Heart right ventricle (tissue), 16 donors: ENCODE measurements at regions not wholly inside any gene's neighbourhood (a gene's known extent, or its start where the extent isn't known, plus 50 kb on each side); places are given as distances from the start of the nearest gene placed in this dataset.

Experiments used
- ATAC-seq, 8 donors: fragments of 200-7000 bp; cut with Tn5 transposase; one replicate each; pipeline ENCODE4 v1.9.1; 2020; ENCODE audit warnings: mild to moderate bottlenecking in 8 of 8, moderate library complexity in 8 of 8, moderate number of reproducible peaks in 1 of 8
- DNase-seq, 2 donors: peaks; one replicate each; pipeline ENCODE4 v3.0.0-alpha.2; 2020
- H3K27ac ChIP-seq, 10 donors: fragments of 200-600 bp; sonication (generic) in 2 of 10; one replicate each; pipeline versions ENCODE4 v1.5.0 to v1.8.0; 2020 to 2022; ENCODE audit warnings: mild to moderate bottlenecking in 3 of 10
- H3K27me3 ChIP-seq, 7 donors: fragments of 200-600 bp; one replicate each; pipeline ENCODE4 v1.8.0; 2021 to 2022; ENCODE audit warnings: mild to moderate bottlenecking in 2 of 7
- H3K36me3 ChIP-seq, 9 donors: fragments of 200-600 bp; sonication (generic) in 1 of 9; one replicate each; pipeline versions ENCODE4 v1.5.0 to v1.8.0; 2020 to 2022; ENCODE audit warnings: mild to moderate bottlenecking in 2 of 9
- H3K4me1 ChIP-seq, 9 donors: fragments of 200-600 bp; sonication (generic) in 1 of 9; one replicate each; pipeline versions ENCODE4 v1.5.0 to v1.8.0; 2020 to 2022; ENCODE audit warnings: mild to moderate bottlenecking in 4 of 9
- H3K4me3 ChIP-seq, 10 donors: fragments of 200-600 bp; sonication (generic) in 2 of 10; one replicate each; pipeline versions ENCODE4 v1.5.0 to v1.8.0; 2020 to 2022; ENCODE audit warnings: mild to moderate bottlenecking in 7 of 10, moderate library complexity in 2 of 10
- H3K9me3 ChIP-seq, 11 donors: fragments of 200-600 bp in 10 of 11; sonication (generic) in 2 of 11; one replicate each; pipeline versions ENCODE4 v1.5.0 to v1.8.0; 2013 to 2022; ENCODE audit warnings: mild to moderate bottlenecking in 2 of 11, control low read depth in 1 of 11, moderate library complexity in 1 of 11
- CTCF ChIP-seq, 9 donors: fragments of 200-600 bp; sonication (generic) in 2 of 9; IDR thresholded peaks; one replicate each; pipeline versions ENCODE4 v1.5.0 to v1.8.0; 2021 to 2022; ENCODE audit warnings: antibody characterized with exemption in 9 of 9, mild to moderate bottlenecking in 5 of 9, moderate library complexity in 1 of 9
- WGBS, 2 donors: extraction: QIAGEN DNeasy Blood & Tissue Kit; methylation state at CpG; one replicate each; pipeline ENCODE4 v1.1.7; 2013; ENCODE audit warnings: inconsistent platforms in 1 of 2; 5-methylcytosine and 5-hydroxymethylcytosine counted together
- intact Hi-C, 10 donors: fragments of 100-400 bp; cut with DNase I; formaldehyde crosslinking; loops; one replicate each; pipeline versions ENCODE4 v1.11.1 to v1.14.2; 2022
- donor health status: Arrhythmogenic right ventricular cardiomyopathy.
- donor health status: ischemic (EF 13 %, LVEDD 7.1; RV severe dilation, severe dysfunction).
- donor health status: healthy with polysubstance abuse.
- donor health status: DM: no; HTN: yes; CAD: no.
- donor health status: DM: no; HTN: no; CAD: no.
- donor health status: ischemic (EF 25% LVEDD 6.9; RV normal size, moderate dysfunction).
- donor health status: ischemic (EF 25% LVEDD 5.7; RV mildly dilated, moderate dysfunction).
- donor health status: healthy.
- donor health status: DM: yes; HTN: yes; CAD: no.
- donor health status: Ischemic cardiomyopathy.
- donor health status: ischemic (EF 35%, LVEDD 5.7; RV mildly dilated, moderate dysfunction).
- donor health status: nonischemic (EF 11% LVEDD 7.7; RV severe dilation, severe dysfunction).
- donor health status: DM: yes; HTN: yes; CAD: no.
- donor health status: PGD.
- donor health status: ischemic (EF 29% LVEDD 5.4; RV normal size, mild dysfunction).
- donor health status: nonischemic (EF 23%, LVEDD 6.1; RV moderate dilation, normal function).

DNA sequence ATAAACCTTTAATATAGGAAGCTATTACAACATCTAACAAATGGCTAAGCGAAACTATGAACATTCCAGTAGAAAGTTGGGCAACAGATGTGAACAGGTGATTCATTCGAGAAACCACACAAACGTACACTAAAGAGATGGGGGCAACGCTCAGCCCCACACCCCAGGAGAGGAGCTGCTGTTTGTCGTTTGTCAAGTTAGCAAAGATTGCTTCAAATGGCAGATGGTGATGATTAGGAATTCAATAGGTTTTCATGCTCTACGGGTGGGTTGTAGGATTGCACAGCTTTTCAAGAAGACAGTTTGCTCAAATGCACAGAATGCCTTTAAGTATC lies 154.7 kb upstream of the HDAC4 start:
- 79 to 85% methylated on average over 6 of the region's 6 CpGs for WGBS, 2 donors
- TF ChIP-seq CTCF (IDR thresholded peaks at IDR 0.05) = no peak
- no peak for ATAC-seq
- H3K4me3 ChIP-seq = no peak overlapping the region
- peaks cover 0 to 42% (median 0%) of the 10 kb centered on the region in 7 donors for H3K27me3 ChIP-seq
- no peaks in the 10 kb centered on the region for H3K36me3 ChIP-seq
- intact Hi-C loops = no loop called here
- no peak for DNase-seq
- no peaks in the 10 kb centered on the region for H3K9me3 ChIP-seq
- H3K27ac ChIP-seq = no peak overlapping the region
- H3K4me1 ChIP-seq = no peaks in the 10 kb centered on the region

GRCh38 chr2:239554766-239555570 lies 154.1 kb upstream of the HDAC4 start:
- no peak for ATAC-seq
- no peak for TF ChIP-seq CTCF (IDR thresholded peaks at IDR 0.05)
- Histone ChIP-seq H3K4me1 (no peaks in the 10 kb centered on the region), H3K9me3 (no peaks in the 10 kb centered on the region), H3K27me3 (peaks cover 0 to 41% (median 0%) of the 10 kb centered on the region in 7 donors), H3K36me3 (no peaks in the 10 kb centered on the region), H3K4me3 (no peak overlapping the region), H3K27ac (no peak overlapping the region)
- no peak for DNase-seq
- intact Hi-C loops = no loop called here
- 63% methylated on average over 8 of the region's 8 CpGs for whole genome bisulfite sequencing, 2 donors

DNA sequence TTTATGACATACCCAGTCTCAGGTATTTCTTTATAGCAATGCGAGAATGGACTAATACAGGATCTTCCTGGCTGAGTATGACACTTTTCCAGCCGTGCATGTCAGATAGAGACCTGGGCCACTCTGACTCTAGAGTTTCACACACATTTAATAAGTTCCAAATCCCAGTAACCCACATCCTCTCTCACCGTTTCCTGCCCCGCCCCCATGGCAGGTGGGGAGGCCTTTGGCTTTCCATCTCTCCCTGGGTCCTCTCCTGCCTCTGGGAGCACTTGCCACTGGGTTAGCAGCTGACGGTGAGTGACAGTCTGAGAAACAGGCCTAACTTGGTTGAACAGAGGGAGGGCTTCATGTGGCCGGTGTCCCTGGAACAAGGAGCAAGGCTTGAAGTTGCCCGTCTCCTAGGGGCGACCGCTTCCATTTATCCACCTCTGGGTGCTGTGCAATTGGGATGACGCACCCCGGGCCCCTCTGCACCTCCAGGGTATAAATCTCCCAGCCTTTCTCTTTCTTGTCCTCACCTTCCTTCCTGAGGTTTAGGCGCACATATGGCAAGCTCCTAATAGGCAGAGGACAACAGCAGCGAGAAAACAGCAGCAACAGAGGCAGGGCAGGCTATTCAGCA lies 152.7 kb upstream of the HDAC4 start:
- no peaks in the 10 kb centered on the region for H3K36me3 ChIP-seq
- H3K27ac ChIP-seq = no peak overlapping the region
- TF ChIP-seq CTCF (IDR thresholded peaks at IDR 0.05) = no peak
- no peak overlapping the region for H3K4me3 ChIP-seq
- no peaks in the 10 kb centered on the region for H3K4me1 ChIP-seq
- ATAC-seq (no peak), DNase-seq (no peak)
- WGBS, 2 donors = 85 to 87% methylated on average over 13 of the region's 13 CpGs
- no peaks in the 10 kb centered on the region for H3K9me3 ChIP-seq
- intact Hi-C loops = no loop called here
- H3K27me3 ChIP-seq = peaks cover 0 to 41% (median 7%) of the 10 kb centered on the region in 7 donors

GRCh38 chr2:239552213-239552926 lies 151.6 kb upstream of the HDAC4 start:
- no peaks in the 10 kb centered on the region for H3K4me1 ChIP-seq
- WGBS, 2 donors = 83 to 84% methylated on average over 16 of the region's 16 CpGs
- no peak for TF ChIP-seq CTCF (IDR thresholded peaks at IDR 0.05)
- no peak overlapping the region for H3K4me3 ChIP-seq
- H3K36me3 ChIP-seq = no peaks in the 10 kb centered on the region
- peaks cover 0 to 46% (median 13%) of the 10 kb centered on the region in 7 donors for H3K27me3 ChIP-seq
- H3K27ac ChIP-seq = no peak overlapping the region
- DNase-seq = no peak
- H3K9me3 ChIP-seq = no peaks in the 10 kb centered on the region
- no peak for ATAC-seq
- intact Hi-C loops = no loop called here
